ENCODE measurements at regions not wholly inside any gene's neighbourhood (a gene's known extent, or its start where the extent isn't known, plus 50 kb on each side); places are given as distances from the start of the nearest gene placed in this dataset.

- WGBS (ENCODE audit: insufficient coverage): 84% methylated on average over 2 of the region's 8 CpGs
- DNase-seq (peak; percentile 23), ATAC-seq (ENCODE audit: low read depth) (no peak)
- no peak overlapping the region for H3K9ac ChIP-seq (ENCODE audit: low read length)
- no peaks in the 10 kb centered on the region for H3K79me2 ChIP-seq (ENCODE audit: control insufficient read depth, insufficient read depth, low read length)
- Mint-ChIP-seq H3K9me3 (ENCODE audit: insufficient read depth) (no peaks in the 10 kb centered on the region), H3K4me1 (peaks cover 72% of the 10 kb centered on the region), H3K27ac (peak overlapping the region; percentile 51), H3K27me3 (no peaks in the 10 kb centered on the region), H3K4me3 (peak overlapping the region; percentile 41)
- no peaks in the 10 kb centered on the region for H3K36me3 ChIP-seq (replicated peaks in 1 of 2; ENCODE audit: control extremely low read depth in 1 of 2, control insufficient read depth in 1 of 2, extremely low read depth in 1 of 2, insufficient read depth in 2 of 2, low read length in 1 of 2)
- no peaks in the 10 kb centered on the region for H3K27me3 ChIP-seq (replicated peaks in 1 of 4; ENCODE audit: control extremely low read depth in 1 of 4, control insufficient read depth in 3 of 4, insufficient read depth in 4 of 4, low read length in 3 of 4)
- intact Hi-C loops (cut with micrococcal nuclease): loop anchor here (5.0 kb wide), 1 partner anchor 200 kb away; no protein-coding TSS in a partner anchor
- ChIA-PET CTCF (interaction anchor here (0.6 kb wide), 1 partner anchor 355 kb away, joined by 4 read pairs; no protein-coding TSS in a partner anchor), POLR2A (no interaction called here)
- H3K9me3 ChIP-seq (ENCODE audit: control extremely low read depth in 1 of 3, control insufficient read depth in 2 of 3, insufficient read depth in 1 of 3, low read length in 2 of 3): no peaks in the 10 kb centered on the region
- peak overlapping the region; percentile 40 for H3K4me2 ChIP-seq (replicated peaks; ENCODE audit: low read depth, low read length, poor library complexity, severe bottlenecking)
- no peak for TF ChIP-seq EZH2 (IDR thresholded peaks at IDR 0.05; ENCODE audit: borderline replicate concordance, insufficient read depth, low read depth, low read length, poor library complexity, severe bottlenecking)
- no peak for TF ChIP-seq CTCF (IDR thresholded peaks at IDR 0.05)
- H3K4me1 ChIP-seq (ENCODE audit: control insufficient read depth in 2 of 2, insufficient read depth in 2 of 2, low read length in 2 of 2): peaks cover 57 to 74% of the 10 kb centered on the region in 2 donors
- no peak overlapping the region for H3K4me3 ChIP-seq (ENCODE audit: control extremely low read depth in 1 of 5, extremely low read depth in 1 of 5, insufficient read depth in 1 of 5, low read depth in 2 of 5, low read length in 4 of 5)
- H3K27ac ChIP-seq (ENCODE audit: low read length in 2 of 2): peak overlapping the region in 1 of 2 donors; percentile 30
- H2AFZ ChIP-seq (ENCODE audit: insufficient read depth, low read depth, low read length, poor library complexity, severe bottlenecking): peak overlapping the region; percentile 38
- no peaks in the 10 kb centered on the region for H4K20me1 ChIP-seq (ENCODE audit: control insufficient read depth, insufficient read depth, low read length, poor library complexity, severe bottlenecking)
Measured at GRCh38 chr1:234727018-234727940, 117.3 kb upstream of the IRF2BP2 start.
